DOHH2 (cell line): ENCODE measurements at regions not wholly inside any gene's neighbourhood (a gene's known extent, or its start where the extent isn't known, plus 50 kb on each side); places are given as distances from the start of the nearest gene placed in this dataset.

Experiments
- CTCF ChIP-seq: fragments of 200-600 bp; sonication (generic); IDR thresholded peaks from one replicate; pipeline ENCODE4 v1.5.1; 2014; ENCODE audit warnings: antibody characterized with exemption, mild to moderate bottlenecking, low read depth, low read length; ENCODE audit not compliant: poor library complexity, severe bottlenecking
- EZH2phosphoT487 ChIP-seq: fragments of 200-600 bp; sonication (generic); IDR thresholded peaks from 2 replicates; pipeline ENCODE4 v1.6.1; 2017; ENCODE audit warnings: borderline replicate concordance, mild to moderate bottlenecking, antibody characterized with exemption, low read length, moderate library complexity, mixed read lengths

GRCh38 chr3:104101736-104102135 lies 1265.0 kb upstream of the ALCAM start:
- TF ChIP-seq CTCF: no peak
- TF ChIP-seq EZH2phosphoT487: no peak
